T-helper 1 cell (primary cell): ENCODE measurements at regions not wholly inside any gene's neighbourhood (a gene's known extent, or its start where the extent isn't known, plus 50 kb on each side); places are given as distances from the start of the nearest gene placed in this dataset.

ENCODE experiments used
- DNase-seq, 5 donors: peaks; one replicate each; pipeline ENCODE4 v3.0.0-alpha.2; 2012 to 2020

GRCh38 chr7:106418094-106418493 lies 133.3 kb upstream of the NAMPT start:
- peak in 1 of 5 donors; percentile 67 for DNase-seq

DNA sequence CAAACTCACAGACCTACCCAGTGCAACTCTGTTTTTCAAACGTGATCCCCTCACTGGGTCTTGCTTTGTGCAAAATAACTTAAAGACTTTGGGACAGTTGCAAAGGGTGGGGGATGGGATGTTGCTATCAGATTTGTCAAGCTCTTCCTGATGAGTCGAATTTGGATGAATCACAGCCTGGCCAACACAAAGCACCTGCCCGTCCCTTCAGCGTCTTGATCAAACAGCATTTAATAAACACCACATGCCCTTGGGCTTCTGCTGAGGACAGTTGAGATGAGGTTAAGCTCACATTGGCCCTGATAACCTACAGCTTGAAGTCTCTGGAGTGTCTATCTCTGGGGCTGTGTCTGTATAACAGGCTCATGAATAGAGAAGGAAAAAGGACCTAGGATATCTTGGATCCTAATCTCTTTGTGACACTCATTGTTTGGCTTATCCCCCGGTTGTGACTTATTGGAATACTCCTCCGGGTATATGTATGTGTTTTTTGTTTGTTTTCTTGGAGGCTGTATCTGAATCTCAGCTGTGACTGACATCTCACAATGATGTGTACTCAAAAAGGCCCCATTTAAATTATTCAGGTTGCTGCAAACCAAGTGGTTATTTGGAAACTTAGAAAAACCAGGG lies 132.6 kb upstream of the NAMPT start:
- no peak for DNase-seq

DNA sequence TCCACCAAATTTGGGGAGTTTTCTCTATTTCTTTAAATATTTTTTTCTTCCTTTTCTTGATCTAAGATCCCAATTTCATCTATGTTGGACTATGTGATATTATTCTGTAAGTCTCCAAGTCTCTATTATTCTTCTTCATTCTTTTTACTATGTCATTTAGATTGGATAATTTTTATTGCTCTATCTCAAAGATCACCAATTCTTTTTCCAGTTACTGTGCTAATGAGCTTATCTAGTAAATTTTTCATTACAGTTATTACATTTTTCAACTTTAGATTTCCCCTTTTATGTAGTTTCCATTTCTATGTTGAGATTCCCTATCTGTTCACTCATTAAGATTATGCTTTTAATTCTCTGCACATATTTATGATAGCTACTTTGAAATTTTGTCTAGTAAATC lies 131.6 kb upstream of the NAMPT start:
- DNase-seq, result no peak

DNA sequence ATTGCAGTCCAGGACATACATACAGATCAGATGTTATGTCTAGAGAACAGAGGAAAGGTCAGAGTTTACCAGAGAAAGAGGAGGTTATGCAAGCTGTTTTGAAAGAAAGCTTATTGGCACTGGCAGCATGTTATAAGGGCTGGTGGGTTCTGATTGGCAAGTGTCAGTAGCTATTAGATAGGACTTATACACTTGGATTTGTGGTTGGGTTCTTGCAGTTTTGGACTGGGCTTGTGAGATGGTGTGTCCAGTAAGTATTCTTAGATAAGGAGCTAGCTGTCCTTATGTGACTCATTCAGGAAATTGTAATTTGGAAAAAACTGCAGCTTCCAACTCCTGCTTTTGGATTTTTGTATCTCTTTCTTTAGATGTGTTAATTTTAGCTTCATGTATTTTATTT lies 130.7 kb upstream of the NAMPT start:
- no peak for DNase-seq

GRCh38 chr7:106413446-106413845 lies 128.7 kb upstream of the NAMPT start:
- no peak for DNase-seq

DNA sequence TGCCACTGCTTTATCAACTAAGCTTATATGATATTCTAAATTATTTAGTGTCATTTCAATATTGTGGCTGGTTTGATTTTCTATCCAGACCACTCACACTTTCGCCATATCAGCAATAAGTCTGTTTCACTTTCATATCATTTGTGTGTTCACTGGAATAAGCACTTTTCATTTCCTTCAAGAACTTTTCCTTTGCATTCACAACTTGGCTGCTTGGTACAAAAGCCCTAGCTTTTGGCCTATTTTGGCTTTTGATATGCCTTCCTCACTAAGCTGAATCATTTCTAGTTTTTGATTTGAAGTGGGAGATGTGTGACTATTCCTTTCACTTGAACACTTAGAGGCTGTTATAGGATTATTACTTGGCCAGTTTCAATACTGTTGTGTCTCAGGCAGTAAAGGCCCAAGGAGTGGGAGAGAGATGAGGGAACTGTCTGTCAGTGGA lies 120.9 kb upstream of the NAMPT start:
- peak in 1 of 5 donors; percentile 56 for DNase-seq

GRCh38 chr7:106402898-106403297 lies 118.1 kb upstream of the NAMPT start:
- no peak for DNase-seq

GRCh38 chr7:106400923-106401322 lies 116.1 kb upstream of the NAMPT start:
- no peak for DNase-seq

DNA sequence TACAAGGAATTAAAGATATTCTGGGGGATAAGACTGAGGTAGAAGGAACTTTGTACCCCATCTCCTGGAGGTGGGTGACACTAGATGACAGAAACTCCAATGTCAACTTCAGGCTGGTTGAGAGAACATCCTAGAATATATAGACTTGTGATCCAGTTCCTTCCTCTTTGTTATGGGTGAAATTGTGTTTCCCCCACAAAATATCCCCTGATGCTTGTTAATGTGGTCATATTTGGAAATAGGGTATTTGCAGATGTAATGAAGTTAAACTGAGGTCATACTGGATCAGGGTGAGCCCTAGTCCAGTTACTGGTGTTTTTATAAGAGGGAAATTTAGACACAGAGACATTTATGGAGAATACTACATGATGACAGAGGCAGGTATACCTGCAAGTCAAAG lies 114.0 kb upstream of the NAMPT start:
- DNase-seq, result no peak

GRCh38 chr7:106397994-106398393 lies 113.2 kb upstream of the NAMPT start:
- no peak for DNase-seq

DNA sequence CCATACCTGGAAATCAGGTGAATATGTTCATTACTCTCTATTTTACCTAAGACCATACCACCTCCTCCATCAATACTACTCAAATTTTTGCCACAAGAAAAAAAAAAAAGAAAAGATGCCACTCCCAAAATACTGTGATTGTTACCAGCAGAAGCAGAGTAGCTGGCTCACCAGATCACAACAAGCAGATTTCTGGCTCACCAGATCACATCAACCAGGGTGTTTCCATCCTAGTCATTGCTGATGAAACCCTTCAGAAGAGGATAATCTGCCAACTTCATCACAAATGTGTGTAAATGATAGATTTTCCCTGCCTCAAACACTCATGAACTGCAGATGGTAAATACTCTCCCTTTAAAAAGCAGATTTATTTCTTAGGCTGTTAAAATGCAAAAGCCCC lies 109.7 kb upstream of the NAMPT start:
- no peak for DNase-seq

DNA sequence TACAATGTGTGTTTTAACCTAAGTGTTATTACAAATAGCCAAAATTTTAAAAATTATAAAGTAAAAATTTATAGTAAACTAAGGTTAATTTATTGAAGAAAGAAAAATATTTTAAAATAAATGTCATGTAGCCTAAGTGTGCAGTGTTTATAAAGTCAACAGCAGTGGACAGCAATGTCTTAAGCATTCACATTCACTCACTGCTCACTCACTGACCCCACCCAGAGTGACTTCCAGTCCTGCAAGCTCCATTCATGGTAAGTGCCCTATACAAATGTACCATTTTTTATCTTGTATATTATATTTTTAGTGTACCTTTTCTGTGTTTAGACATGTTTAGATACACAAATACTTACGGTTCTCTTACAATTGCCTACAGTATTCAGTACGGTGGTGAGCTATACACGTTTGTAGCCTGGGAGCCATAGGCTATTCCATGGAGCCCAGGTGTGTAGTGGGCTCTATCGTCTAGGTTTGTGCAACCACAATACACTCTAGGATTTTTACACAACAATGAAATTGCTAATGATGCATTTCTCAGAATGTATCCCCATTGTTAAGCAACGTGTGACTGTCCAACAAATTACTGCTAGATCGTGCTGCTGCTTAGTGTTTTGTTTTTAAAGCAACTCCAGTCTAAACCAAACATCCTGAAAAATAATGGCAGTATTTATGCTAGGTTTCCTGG lies 108.9 kb upstream of the NAMPT start:
- no peak for DNase-seq

- DNase-seq, result no peak
Measured at GRCh38 chr7:106392590-106392989, 107.8 kb upstream of the NAMPT start.

DNA sequence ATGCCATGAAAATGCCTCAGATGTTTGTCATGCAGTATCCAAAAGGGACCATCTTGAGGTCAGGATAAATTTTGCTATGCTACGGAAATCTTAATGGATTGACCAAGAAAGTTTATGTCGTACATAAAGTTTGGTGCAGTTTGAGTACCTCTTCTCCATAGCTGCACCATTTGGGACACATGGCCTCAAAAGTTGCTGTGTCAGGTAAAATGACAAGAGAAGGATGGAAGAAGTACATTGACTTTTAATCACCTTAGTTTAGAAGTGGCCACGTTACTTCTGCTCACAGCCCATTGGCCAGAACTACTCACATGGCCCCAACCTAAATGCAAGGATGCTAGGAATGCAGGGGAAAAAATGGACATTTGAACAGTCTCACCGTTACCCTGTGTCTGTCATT lies 107.4 kb upstream of the NAMPT start:
- DNase-seq, result no peak

DNA sequence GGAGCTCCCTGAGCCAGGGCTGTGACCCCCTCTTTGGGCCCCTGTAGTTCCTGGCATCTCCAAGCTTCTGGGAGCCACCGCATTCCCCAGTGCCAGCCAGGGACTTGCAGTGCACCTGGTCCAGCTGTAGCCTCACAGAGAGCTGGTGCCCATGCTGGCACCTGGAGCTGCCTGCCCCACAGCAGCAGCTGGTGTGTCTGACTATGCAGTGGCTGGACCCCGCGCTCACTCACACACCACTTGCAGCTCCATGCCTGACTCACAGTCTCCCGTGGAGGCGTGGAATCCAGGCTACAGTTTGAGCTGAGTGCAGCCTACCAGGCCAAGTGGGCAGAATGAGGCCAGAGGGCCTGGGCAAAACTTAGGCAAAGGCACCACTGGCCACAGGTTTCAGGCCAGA lies 102.2 kb upstream of the NAMPT start:
- DNase-seq, result no peak

GRCh38 chr7:106384373-106384772 lies 99.6 kb upstream of the NAMPT start:
- DNase-seq, result no peak

DNA sequence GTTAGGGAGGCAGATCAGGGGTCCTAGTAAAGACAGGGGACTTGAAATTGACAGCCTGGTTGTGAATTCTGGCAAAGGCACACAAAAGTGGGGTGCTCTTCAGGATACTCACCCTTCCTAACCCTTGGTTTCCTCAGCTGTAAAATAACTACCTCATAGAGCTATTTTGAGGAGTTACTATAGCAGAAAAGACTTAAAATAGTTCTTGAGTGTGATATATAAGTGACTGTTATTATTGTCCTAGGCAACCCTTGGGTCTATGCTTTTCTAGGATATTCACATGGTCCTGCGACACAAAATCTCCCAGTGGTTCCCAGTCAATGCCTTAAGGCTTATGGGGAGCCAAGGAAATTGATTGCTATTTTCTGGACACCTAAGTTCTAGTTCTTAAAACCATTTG lies 98.1 kb upstream of the NAMPT start:
- DNase-seq, result no peak

- DNase-seq, result no peak
Measured at GRCh38 chr7:106382129-106382528, 97.3 kb upstream of the NAMPT start.

GRCh38 chr7:106381252-106381651 lies 96.5 kb upstream of the NAMPT start:
- DNase-seq, result no peak

DNA sequence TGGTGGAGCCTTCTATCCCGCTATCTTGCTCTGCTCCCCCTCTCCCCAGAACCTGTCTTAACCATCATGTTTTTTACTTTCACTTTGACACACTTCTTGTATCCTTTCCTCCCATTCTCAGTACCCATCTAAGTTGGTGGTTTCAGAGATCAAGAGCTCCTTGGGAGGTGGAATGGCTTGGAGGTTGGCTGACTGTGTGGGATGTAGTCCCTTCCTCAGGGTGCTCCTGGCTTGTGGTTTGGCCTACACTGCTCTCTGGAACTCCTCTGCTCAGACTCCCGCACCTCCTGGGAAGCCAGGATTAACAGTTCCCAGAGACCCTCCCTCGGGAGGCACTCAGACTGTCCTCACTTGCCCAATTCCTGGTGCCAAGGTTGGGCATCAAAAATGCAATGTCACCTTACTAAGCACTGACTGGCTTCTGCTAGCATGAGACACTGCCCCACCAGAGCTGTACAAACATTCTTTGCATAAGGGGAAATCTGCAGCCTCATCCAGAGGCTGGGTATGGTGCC lies 93.1 kb upstream of the NAMPT start:
- DNase-seq, result peak in 1 of 5 donors; percentile 36

- DNase-seq, result no peak
Measured at GRCh38 chr7:106376026-106376799, 91.4 kb upstream of the NAMPT start.

GRCh38 chr7:106375499-106375898 lies 90.7 kb upstream of the NAMPT start:
- no peak for DNase-seq

- DNase-seq, result no peak
Measured at GRCh38 chr7:106374437-106374836, 89.7 kb upstream of the NAMPT start.
